GM12878 (cell line): ENCODE measurements at regions not wholly inside any gene's neighbourhood (a gene's known extent, or its start where the extent isn't known, plus 50 kb on each side); places are given as distances from the start of the nearest gene placed in this dataset.

Experiments used
- ATAC-seq: fragments of 200-7000 bp; cut with Tn5 transposase; 3 replicates; pipeline ENCODE4 v1.9.1; 2020; ENCODE audit warnings: mild to moderate bottlenecking, moderate library complexity
- BruUV-seq: library from RNA; stranded (reverse); fragments of 400-500 nt; replicated peaks from 2 replicates; lab custom pipeline; 2021; lab: Mats Ljungman, UMichigan
- CTCF ChIA-PET: fragments of 300-600 bp; sonication (Branson Sonifier 250); formaldehyde crosslinking; extraction: SDS; loops from one replicate; lab custom pipeline; 2021; ENCODE audit warnings: inconsistent platforms; lab: Yijun Ruan, JAX
- POLR2A ChIA-PET: fragments of 350-600 bp; formaldehyde crosslinking; extraction: SDS; loops from one replicate; lab custom pipeline; 2021; ENCODE audit warnings: inconsistent platforms; lab: Charles Lee
- RAD21 ChIA-PET: fragments of 300-600 bp; sonication (Branson Sonifier 250); formaldehyde crosslinking; loops from one replicate; lab custom pipeline; 2023; ENCODE audit warnings: antibody characterized with exemption; ENCODE audit not compliant: unreplicated experiment; lab: Charles Lee
- SMC1A ChIA-PET: fragments of 300-600 bp; sonication (Branson Sonifier 250); formaldehyde crosslinking; loops from one replicate; lab custom pipeline; 2023; ENCODE audit not compliant: unreplicated experiment, uncharacterized antibody; lab: Charles Lee
- DNase-seq: peaks from one replicate; pipeline ENCODE4 v3.0.0-alpha.2; 2011; ENCODE audit warnings: low read depth, low spot score
- FAIRE-seq: peaks from 3 replicates; lab custom pipeline; 2011; peaks lifted over from hg19 to GRCh38; lab: Jason Lieb, UNC
- H2AFZ ChIP-seq: 2 replicates; pipeline ENCODE4 v1.6.0; 2011; ENCODE audit warnings: low read depth, low read length, control low read depth; ENCODE audit not compliant: control insufficient read depth
- H3K27ac ChIP-seq: 2 replicates; pipeline ENCODE4 v1.5.1; 2011; ENCODE audit warnings: control low read depth; ENCODE audit not compliant: control insufficient read depth, insufficient read depth
- H3K27me3 ChIP-seq, 2 experiments: replicated peaks in 1 of 2; 2 replicates each; pipeline versions ENCODE4 v1.6.0 to v1.6.1; 2011; ENCODE audit warnings: low read length in 1 of 2; ENCODE audit not compliant: control insufficient read depth in 2 of 2, insufficient read depth in 2 of 2
- H3K36me3 ChIP-seq, 2 experiments: 2 replicates each; pipeline ENCODE4 v1.5.1; 2011; ENCODE audit warnings: low read length in 1 of 2; ENCODE audit not compliant: control insufficient read depth in 2 of 2, insufficient read depth in 2 of 2
- H3K4me1 ChIP-seq: 2 replicates; pipeline ENCODE4 v1.6.1; 2011; ENCODE audit warnings: mild to moderate bottlenecking, low read length, moderate library complexity, mixed read lengths; ENCODE audit not compliant: control insufficient read depth, insufficient read depth
- H3K4me2 ChIP-seq: 2 replicates; pipeline ENCODE4 v1.6.0; 2011; ENCODE audit warnings: control low read depth; ENCODE audit not compliant: control insufficient read depth, insufficient read depth
- H3K4me3 ChIP-seq: fragments of 200-600 bp; sonication (generic); 2 replicates; pipeline ENCODE4 v1.5.1; 2016
- H3K79me2 ChIP-seq: 2 replicates; pipeline ENCODE4 v1.6.0; 2011; ENCODE audit warnings: low read length; ENCODE audit not compliant: control insufficient read depth, insufficient read depth
- H3K9ac ChIP-seq: 2 replicates; pipeline ENCODE4 v1.8.0; 2011; ENCODE audit warnings: low read length, control low read depth, mixed read lengths; ENCODE audit not compliant: control insufficient read depth, insufficient read depth
- H3K9me3 ChIP-seq: replicated peaks from 3 replicates; pipeline ENCODE4 v1.5.1; 2011; ENCODE audit warnings: mild to moderate bottlenecking, low read length; ENCODE audit not compliant: control insufficient read depth, insufficient read depth
- H4K20me1 ChIP-seq: 2 replicates; pipeline ENCODE4 v1.6.0; 2011; ENCODE audit not compliant: control insufficient read depth, insufficient read depth
- NR2F1 ChIP-seq: fragments of 450-650 bp; conservative IDR thresholded peaks from 2 replicates; pipeline ENCODE4 v1.6.1; 2017; ENCODE audit warnings: mild to moderate bottlenecking
- POLR2A ChIP-seq: IDR thresholded peaks from 2 replicates; pipeline ENCODE4 v1.6.1; 2011; ENCODE audit warnings: low read depth, mild to moderate bottlenecking, low read length
- ZNF24 ChIP-seq: fragments of 450-650 bp; IDR thresholded peaks from 2 replicates; pipeline ENCODE4 v1.6.1; 2017; ENCODE audit warnings: antibody characterized with exemption, mild to moderate bottlenecking
- WGBS: methylation state at CpG from one replicate; pipeline ENCODE4 v1.1.6; 2016; ENCODE audit warnings: low lambda C conversion rate; ENCODE audit not compliant: insufficient replicate concordance, insufficient coverage; ENCODE audit errors: missing lambda C conversion rate; 5-methylcytosine and 5-hydroxymethylcytosine counted together
- in situ Hi-C: fragments of 300-500 bp; cut with MboI; formaldehyde crosslinking; loops from 9 replicates; pipeline ENCODE4 v1.14.3; 2018; ENCODE audit warnings: mixed read lengths
- intact Hi-C: fragments of 100-400 bp; cut with micrococcal nuclease; formaldehyde crosslinking; loops from one replicate; pipeline ENCODE4 v1.14.2; 2022; ENCODE audit not compliant: unreplicated experiment
- TF ChIP-seq, protein P1 (sequence below): fragments of 450-650 bp; IDR thresholded peaks from 2 replicates; pipeline ENCODE4 v1.6.1; 2017; ENCODE audit warnings: mild to moderate bottlenecking
- TF ChIP-seq, protein P2 (sequence below): IDR thresholded peaks from 2 replicates; pipeline ENCODE4 v1.6.1; 2012; ENCODE audit warnings: mild to moderate bottlenecking, low read depth, low read length
- TF ChIP-seq, protein P3 (sequence below): IDR thresholded peaks from 2 replicates; pipeline ENCODE4 v1.6.1; 2011; ENCODE audit warnings: mild to moderate bottlenecking, low read depth, low read length, moderate library complexity; ENCODE audit not compliant: insufficient replicate concordance
- TF ChIP-seq, protein P4 (sequence below): fragments of 150-350 bp; IDR thresholded peaks from 2 replicates; pipeline ENCODE4 v1.6.1; 2016; ENCODE audit warnings: low read depth, low read length

DNA sequence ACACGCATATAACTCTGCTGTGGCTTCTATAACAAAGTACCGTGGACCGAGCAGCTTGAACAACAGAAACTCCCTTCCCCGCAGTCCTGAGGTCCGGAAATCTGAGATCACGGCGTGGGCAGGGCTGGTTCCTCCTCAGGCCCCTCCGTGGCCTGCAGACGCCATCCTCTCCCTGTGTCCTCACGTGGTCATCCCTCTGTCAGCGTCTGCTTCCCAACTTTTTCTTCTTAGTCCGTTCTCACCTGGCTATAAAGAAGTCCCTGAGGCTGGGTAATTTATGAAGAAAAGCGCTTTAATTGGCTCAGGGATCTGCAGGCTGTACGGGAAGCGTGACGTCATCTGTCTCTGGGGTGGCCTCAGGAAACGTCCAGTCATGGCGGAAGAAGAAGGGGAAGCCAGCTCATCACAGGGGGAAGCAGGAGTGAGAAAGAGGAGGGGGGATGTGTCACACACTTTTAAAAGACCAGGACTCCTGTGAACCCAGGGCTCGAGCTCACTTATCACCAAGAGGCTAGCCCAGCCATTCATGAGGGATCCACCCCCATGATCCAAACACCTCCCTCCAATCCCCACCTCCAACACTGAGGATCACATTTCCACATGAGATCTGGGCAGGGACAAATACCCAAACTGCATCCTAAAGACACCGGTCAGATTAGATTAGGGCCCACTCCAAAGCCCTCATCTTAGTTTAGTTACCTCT, 91.2 kb upstream of the INSIG1 start (continued):
- TF ChIP-seq NR2F1, result peak; percentile 57; the same call in 1 of the 2 replicates

DNA sequence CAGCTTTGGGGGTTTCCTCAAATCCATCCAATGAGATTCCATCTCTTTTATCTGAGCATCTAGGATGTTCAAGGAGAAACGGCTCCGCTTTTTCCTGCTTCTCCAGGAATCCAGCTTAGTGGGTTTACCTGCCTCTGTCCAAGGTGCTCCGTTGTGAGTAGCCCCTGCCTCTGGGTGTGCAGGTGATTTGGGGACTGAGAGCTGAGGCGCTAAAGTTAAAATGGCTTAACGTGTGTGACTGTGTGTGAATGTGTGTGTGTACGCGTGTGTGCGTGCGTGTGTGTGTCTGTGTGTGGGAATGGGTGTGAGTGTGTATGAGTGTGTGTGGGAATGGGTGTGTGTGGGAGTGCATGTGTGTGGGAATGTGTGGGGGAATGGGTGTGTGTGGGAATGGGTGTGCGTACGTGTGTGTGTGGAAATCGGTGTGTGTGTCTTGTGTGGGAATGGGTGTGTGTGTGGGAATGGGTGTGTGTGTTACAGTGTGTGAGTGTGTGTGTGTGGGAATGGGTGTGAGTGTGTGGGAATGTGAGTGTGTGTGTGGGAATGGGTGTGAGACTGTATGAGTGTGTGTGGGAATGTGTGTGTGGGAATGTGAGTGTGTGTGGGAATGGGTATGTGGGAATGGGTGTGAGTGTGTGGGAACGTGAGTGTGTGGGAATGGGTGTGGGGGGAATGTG, 90.2 kb upstream of the INSIG1 start:
- SMC1A ChIA-PET, result interaction anchor here (1.0 to 2.4 kb wide), 3 partner anchors 92 to 280 kb away, joined by 4 to 12 read pairs (median 10); no protein-coding TSS in a partner anchor
- intact Hi-C loops (loop anchor here (5.0 to 10.0 kb wide), 8 partner anchors 75 to 547 kb away; partner anchors contain the start of genes PAXIP1 and RBM33), in situ Hi-C loops (loop anchor here (10.0 kb wide), 2 partner anchors 87 to 547 kb away; partner anchors contain the start of gene INSIG1)
- no peak overlapping the region for H3K4me2 ChIP-seq
- no peaks in the 10 kb centered on the region for H3K79me2 ChIP-seq
- peak; percentile 66 for FAIRE-seq
- no peak overlapping the region for H2AFZ ChIP-seq
- CTCF ChIA-PET, result interaction anchor here (3.3 kb wide), 1 partner anchor 137 kb away, joined by 17 read pairs; no protein-coding TSS in a partner anchor
- no peaks in the 10 kb centered on the region; the same call in 2 of the 3 replicates for H3K9me3 ChIP-seq
- H3K27me3 ChIP-seq, result no peaks in the 10 kb centered on the region
- DNase-seq, result no peak
- RAD21 ChIA-PET, result interaction anchor here (3.0 kb wide), 1 partner anchor 279 kb away, joined by 18 read pairs; no protein-coding TSS in a partner anchor
- no peaks in the 10 kb centered on the region for H3K36me3 ChIP-seq
- H4K20me1 ChIP-seq, result no peaks in the 10 kb centered on the region
- no peak overlapping the region for H3K4me3 ChIP-seq
- POLR2A ChIA-PET, result interaction anchor here (3.3 kb wide), 1 partner anchor 90 kb away, joined by 86 read pairs; the partner anchor contains the start of gene INSIG1
- H3K4me1 ChIP-seq, result peaks cover 23% of the 10 kb centered on the region
- BruUV-seq, result no TSS peak
- H3K27ac ChIP-seq, result peak overlapping the region; percentile 97; the same call in 1 of the 2 replicates
- 97% methylated on average over 13 of the region's 13 CpGs for whole genome bisulfite sequencing
- no peak for ATAC-seq
- no peak overlapping the region for H3K9ac ChIP-seq
- 0 out of 2 replicates have a peak, but pooled peaks have one; percentile 32 for TF ChIP-seq POLR2A
- TF ChIP-seq ZNF24, result no peak
- TF ChIP-seq, protein P1, sequence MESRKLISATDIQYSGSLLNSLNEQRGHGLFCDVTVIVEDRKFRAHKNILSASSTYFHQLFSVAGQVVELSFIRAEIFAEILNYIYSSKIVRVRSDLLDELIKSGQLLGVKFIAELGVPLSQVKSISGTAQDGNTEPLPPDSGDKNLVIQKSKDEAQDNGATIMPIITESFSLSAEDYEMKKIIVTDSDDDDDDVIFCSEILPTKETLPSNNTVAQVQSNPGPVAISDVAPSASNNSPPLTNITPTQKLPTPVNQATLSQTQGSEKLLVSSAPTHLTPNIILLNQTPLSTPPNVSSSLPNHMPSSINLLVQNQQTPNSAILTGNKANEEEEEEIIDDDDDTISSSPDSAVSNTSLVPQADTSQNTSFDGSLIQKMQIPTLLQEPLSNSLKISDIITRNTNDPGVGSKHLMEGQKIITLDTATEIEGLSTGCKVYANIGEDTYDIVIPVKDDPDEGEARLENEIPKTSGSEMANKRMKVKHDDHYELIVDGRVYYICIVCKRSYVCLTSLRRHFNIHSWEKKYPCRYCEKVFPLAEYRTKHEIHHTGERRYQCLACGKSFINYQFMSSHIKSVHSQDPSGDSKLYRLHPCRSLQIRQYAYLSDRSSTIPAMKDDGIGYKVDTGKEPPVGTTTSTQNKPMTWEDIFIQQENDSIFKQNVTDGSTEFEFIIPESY, result peak; percentile 43; the same call in 1 of the 2 replicates
- TF ChIP-seq, protein P2, sequence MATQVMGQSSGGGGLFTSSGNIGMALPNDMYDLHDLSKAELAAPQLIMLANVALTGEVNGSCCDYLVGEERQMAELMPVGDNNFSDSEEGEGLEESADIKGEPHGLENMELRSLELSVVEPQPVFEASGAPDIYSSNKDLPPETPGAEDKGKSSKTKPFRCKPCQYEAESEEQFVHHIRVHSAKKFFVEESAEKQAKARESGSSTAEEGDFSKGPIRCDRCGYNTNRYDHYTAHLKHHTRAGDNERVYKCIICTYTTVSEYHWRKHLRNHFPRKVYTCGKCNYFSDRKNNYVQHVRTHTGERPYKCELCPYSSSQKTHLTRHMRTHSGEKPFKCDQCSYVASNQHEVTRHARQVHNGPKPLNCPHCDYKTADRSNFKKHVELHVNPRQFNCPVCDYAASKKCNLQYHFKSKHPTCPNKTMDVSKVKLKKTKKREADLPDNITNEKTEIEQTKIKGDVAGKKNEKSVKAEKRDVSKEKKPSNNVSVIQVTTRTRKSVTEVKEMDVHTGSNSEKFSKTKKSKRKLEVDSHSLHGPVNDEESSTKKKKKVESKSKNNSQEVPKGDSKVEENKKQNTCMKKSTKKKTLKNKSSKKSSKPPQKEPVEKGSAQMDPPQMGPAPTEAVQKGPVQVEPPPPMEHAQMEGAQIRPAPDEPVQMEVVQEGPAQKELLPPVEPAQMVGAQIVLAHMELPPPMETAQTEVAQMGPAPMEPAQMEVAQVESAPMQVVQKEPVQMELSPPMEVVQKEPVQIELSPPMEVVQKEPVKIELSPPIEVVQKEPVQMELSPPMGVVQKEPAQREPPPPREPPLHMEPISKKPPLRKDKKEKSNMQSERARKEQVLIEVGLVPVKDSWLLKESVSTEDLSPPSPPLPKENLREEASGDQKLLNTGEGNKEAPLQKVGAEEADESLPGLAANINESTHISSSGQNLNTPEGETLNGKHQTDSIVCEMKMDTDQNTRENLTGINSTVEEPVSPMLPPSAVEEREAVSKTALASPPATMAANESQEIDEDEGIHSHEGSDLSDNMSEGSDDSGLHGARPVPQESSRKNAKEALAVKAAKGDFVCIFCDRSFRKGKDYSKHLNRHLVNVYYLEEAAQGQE, result peak; percentile 38; the same call in 1 of the 2 replicates
- TF ChIP-seq, protein P3, sequence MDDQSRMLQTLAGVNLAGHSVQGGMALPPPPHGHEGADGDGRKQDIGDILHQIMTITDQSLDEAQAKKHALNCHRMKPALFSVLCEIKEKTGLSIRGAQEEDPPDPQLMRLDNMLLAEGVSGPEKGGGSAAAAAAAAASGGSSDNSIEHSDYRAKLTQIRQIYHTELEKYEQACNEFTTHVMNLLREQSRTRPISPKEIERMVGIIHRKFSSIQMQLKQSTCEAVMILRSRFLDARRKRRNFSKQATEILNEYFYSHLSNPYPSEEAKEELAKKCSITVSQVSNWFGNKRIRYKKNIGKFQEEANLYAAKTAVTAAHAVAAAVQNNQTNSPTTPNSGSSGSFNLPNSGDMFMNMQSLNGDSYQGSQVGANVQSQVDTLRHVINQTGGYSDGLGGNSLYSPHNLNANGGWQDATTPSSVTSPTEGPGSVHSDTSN, result peak; percentile 39
- TF ChIP-seq, protein P4, sequence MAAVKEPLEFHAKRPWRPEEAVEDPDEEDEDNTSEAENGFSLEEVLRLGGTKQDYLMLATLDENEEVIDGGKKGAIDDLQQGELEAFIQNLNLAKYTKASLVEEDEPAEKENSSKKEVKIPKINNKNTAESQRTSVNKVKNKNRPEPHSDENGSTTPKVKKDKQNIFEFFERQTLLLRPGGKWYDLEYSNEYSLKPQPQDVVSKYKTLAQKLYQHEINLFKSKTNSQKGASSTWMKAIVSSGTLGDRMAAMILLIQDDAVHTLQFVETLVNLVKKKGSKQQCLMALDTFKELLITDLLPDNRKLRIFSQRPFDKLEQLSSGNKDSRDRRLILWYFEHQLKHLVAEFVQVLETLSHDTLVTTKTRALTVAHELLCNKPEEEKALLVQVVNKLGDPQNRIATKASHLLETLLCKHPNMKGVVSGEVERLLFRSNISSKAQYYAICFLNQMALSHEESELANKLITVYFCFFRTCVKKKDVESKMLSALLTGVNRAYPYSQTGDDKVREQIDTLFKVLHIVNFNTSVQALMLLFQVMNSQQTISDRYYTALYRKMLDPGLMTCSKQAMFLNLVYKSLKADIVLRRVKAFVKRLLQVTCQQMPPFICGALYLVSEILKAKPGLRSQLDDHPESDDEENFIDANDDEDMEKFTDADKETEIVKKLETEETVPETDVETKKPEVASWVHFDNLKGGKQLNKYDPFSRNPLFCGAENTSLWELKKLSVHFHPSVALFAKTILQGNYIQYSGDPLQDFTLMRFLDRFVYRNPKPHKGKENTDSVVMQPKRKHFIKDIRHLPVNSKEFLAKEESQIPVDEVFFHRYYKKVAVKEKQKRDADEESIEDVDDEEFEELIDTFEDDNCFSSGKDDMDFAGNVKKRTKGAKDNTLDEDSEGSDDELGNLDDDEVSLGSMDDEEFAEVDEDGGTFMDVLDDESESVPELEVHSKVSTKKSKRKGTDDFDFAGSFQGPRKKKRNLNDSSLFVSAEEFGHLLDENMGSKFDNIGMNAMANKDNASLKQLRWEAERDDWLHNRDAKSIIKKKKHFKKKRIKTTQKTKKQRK, result no peak
